IMR-90 (cell line): ENCODE measurements at regions not wholly inside any gene's neighbourhood (a gene's known extent, or its start where the extent isn't known, plus 50 kb on each side); places are given as distances from the start of the nearest gene placed in this dataset.

Source experiments
- ATAC-seq: fragments of 200-7000 bp; cut with Tn5 transposase; 2 replicates; pipeline ENCODE4 v1.9.1; 2020; ENCODE audit warnings: low read depth, mild to moderate bottlenecking, moderate library complexity
- BruUV-seq: library from RNA; stranded (reverse); fragments of 400-500 nt; replicated peaks from 2 replicates; lab custom pipeline; 2021; lab: Mats Ljungman, UMichigan
- CTCF ChIA-PET: fragments of 300-600 bp; formaldehyde crosslinking; extraction: SDS; loops from one replicate; lab custom pipeline; 2021; ENCODE audit warnings: antibody characterized with exemption; lab: Yijun Ruan, JAX
- POLR2A ChIA-PET: fragments of 300-600 bp; sonication (Branson Sonifier 250); formaldehyde crosslinking; loops from one replicate; lab custom pipeline; 2022; ENCODE audit warnings: antibody characterized with exemption; ENCODE audit not compliant: unreplicated experiment; lab: Charles Lee
- DNase-seq: peaks from one replicate; pipeline ENCODE4 v3.0.0; 2013
- H2AFZ ChIP-seq: replicated peaks from 2 replicates; pipeline ENCODE3; 2013; ENCODE audit warnings: low read length, mild to moderate bottlenecking; ENCODE audit not compliant: poor library complexity
- H2AK5ac ChIP-seq: 2 replicates; pipeline ENCODE4 v1.6.1; 2013; ENCODE audit warnings: low read depth, low read length, inconsistent platforms
- H2AK9ac ChIP-seq: replicated peaks from 2 replicates; pipeline ENCODE3; 2013; ENCODE audit warnings: mild to moderate bottlenecking, low read depth, low read length, moderate library complexity; ENCODE audit not compliant: poor library complexity
- H2BK120ac ChIP-seq: 2 replicates; pipeline ENCODE4 v1.6.1; 2013; ENCODE audit warnings: low read depth, low read length, inconsistent platforms
- H2BK15ac ChIP-seq: 3 replicates; pipeline ENCODE4 v1.6.1; 2013; ENCODE audit warnings: low read depth, low read length, inconsistent platforms
- H2BK20ac ChIP-seq: 2 replicates; pipeline ENCODE4 v1.6.1; 2013; ENCODE audit warnings: low read depth, mild to moderate bottlenecking, inconsistent platforms, low read length, moderate library complexity
- H2BK5ac ChIP-seq: 2 replicates; pipeline ENCODE4 v1.6.1; 2013; ENCODE audit warnings: mild to moderate bottlenecking, low read depth, low read length, inconsistent platforms; ENCODE audit not compliant: poor library complexity, severe bottlenecking
- H3K14ac ChIP-seq: replicated peaks from 2 replicates; pipeline ENCODE4 v1.6.1; 2013; ENCODE audit warnings: low read depth, low read length, inconsistent platforms
- H3K18ac ChIP-seq: 2 replicates; pipeline ENCODE4 v1.6.1; 2013; ENCODE audit warnings: low read depth, low read length, control low read depth
- H3K23ac ChIP-seq: 2 replicates; pipeline ENCODE4 v1.6.1; 2013; ENCODE audit warnings: low read depth, low read length, inconsistent platforms
- H3K27ac ChIP-seq: 2 replicates; pipeline ENCODE4 v1.5.1; 2013; ENCODE audit warnings: mild to moderate bottlenecking, control low read depth, low read length; ENCODE audit not compliant: insufficient read depth
- H3K27me3 ChIP-seq: 2 replicates; pipeline ENCODE4 v1.6.1; 2013; ENCODE audit warnings: low read length; ENCODE audit not compliant: control insufficient read depth, insufficient read depth
- H3K36me3 ChIP-seq: 2 replicates; pipeline ENCODE4 v1.6.1; 2013; ENCODE audit warnings: low read length, mixed read lengths; ENCODE audit not compliant: control insufficient read depth, insufficient read depth
- H3K4ac ChIP-seq: 2 replicates; pipeline ENCODE4 v1.6.1; 2013; ENCODE audit warnings: low read depth, low read length, inconsistent platforms
- H3K4me1 ChIP-seq: 2 replicates; pipeline ENCODE4 v1.6.1; 2013; ENCODE audit warnings: low read length, mixed read lengths; ENCODE audit not compliant: control insufficient read depth, insufficient read depth
- H3K4me2 ChIP-seq: 2 replicates; pipeline ENCODE4 v1.6.1; 2013; ENCODE audit warnings: low read depth, mild to moderate bottlenecking, control low read depth, low read length, moderate library complexity
- H3K4me3 ChIP-seq: 2 replicates; pipeline ENCODE4 v1.5.1; 2013; ENCODE audit warnings: low read depth, mild to moderate bottlenecking, control low read depth, low read length, moderate library complexity; ENCODE audit not compliant: insufficient read depth
- H3K56ac ChIP-seq: 2 replicates; pipeline ENCODE4 v1.6.1; 2013; ENCODE audit warnings: low read length, inconsistent platforms; ENCODE audit not compliant: insufficient read depth; ENCODE audit errors: extremely low read depth
- H3K79me1 ChIP-seq, 2 experiments: 2 replicates each; pipeline ENCODE4 v1.6.1; 2013; ENCODE audit warnings: low read length in 2 of 2, inconsistent platforms in 1 of 2, low read depth in 1 of 2
- H3K9ac ChIP-seq: 2 replicates; pipeline ENCODE4 v1.6.1; 2013; ENCODE audit warnings: low read depth, low read length, control low read depth
- H3K9me1 ChIP-seq: 2 replicates; pipeline ENCODE4 v1.6.1; 2013; ENCODE audit warnings: low read length, inconsistent platforms; ENCODE audit not compliant: insufficient read depth
- H3K9me3 ChIP-seq: 2 replicates; pipeline ENCODE4 v1.6.1; 2013; ENCODE audit warnings: low read length; ENCODE audit not compliant: control insufficient read depth, insufficient read depth
- H4K20me1 ChIP-seq: 2 replicates; pipeline ENCODE4 v1.6.1; 2013; ENCODE audit warnings: low read length, inconsistent platforms; ENCODE audit not compliant: insufficient read depth
- H4K5ac ChIP-seq: 2 replicates; pipeline ENCODE4 v1.6.1; 2013; ENCODE audit warnings: mild to moderate bottlenecking, low read depth, low read length, control low read depth
- H4K8ac ChIP-seq, 2 experiments: 2 replicates each; pipeline ENCODE4 v1.6.1; 2013; ENCODE audit warnings: low read depth in 2 of 2, low read length in 2 of 2, control low read depth in 1 of 2, inconsistent platforms in 1 of 2
- H4K91ac ChIP-seq: 2 replicates; pipeline ENCODE4 v1.6.1; 2013; ENCODE audit warnings: low read depth, low read length, inconsistent platforms; ENCODE audit not compliant: insufficient read depth
- BHLHE40 ChIP-seq: fragments of 150-350 bp; IDR thresholded peaks from 2 replicates; pipeline ENCODE4 v1.6.1; 2016; ENCODE audit warnings: mild to moderate bottlenecking, low read depth, low read length
- FOS ChIP-seq: fragments of 150-350 bp; IDR thresholded peaks from 2 replicates; pipeline ENCODE4 v1.6.1; 2016; ENCODE audit warnings: low read depth, low read length
- MAZ ChIP-seq: IDR thresholded peaks from 2 replicates; pipeline ENCODE4 v1.6.1; 2012; ENCODE audit warnings: low read depth, mild to moderate bottlenecking, low read length, improper control_type of control experiment, moderate library complexity, borderline replicate concordance
- MXI1 ChIP-seq: IDR thresholded peaks from 2 replicates; pipeline ENCODE4 v1.6.1; 2012; ENCODE audit warnings: low read depth, mild to moderate bottlenecking, low read length, moderate library complexity, borderline replicate concordance
- NFE2L2 ChIP-seq: fragments of 150-350 bp; IDR thresholded peaks from 2 replicates; pipeline ENCODE4 v1.6.1; 2016; ENCODE audit warnings: low read depth, mild to moderate bottlenecking, low read length
- USF2 ChIP-seq: fragments of 150-350 bp; IDR thresholded peaks from 2 replicates; pipeline ENCODE4 v1.6.1; 2017; ENCODE audit warnings: mild to moderate bottlenecking, antibody characterized with exemption, low read length, low read depth
- WGBS, 2 experiments: methylation state at CpG; one replicate each; pipeline versions ENCODE4 v1.1.5 to v1.1.7; 2013; ENCODE audit warnings: missing lambda C conversion rate in 2 of 2; ENCODE audit not compliant: insufficient read length in 1 of 2; ENCODE audit errors: extremely low coverage in 2 of 2; 5-methylcytosine and 5-hydroxymethylcytosine counted together
- dilution Hi-C: fragments of 300-500 bp; cut with HindIII; formaldehyde crosslinking; loops from one replicate; pipeline ENCODE4 v1.14.3; 2018; ENCODE audit warnings: low sequenced_read_pairs; ENCODE audit not compliant: unreplicated experiment
- in situ Hi-C: fragments of 300-500 bp; cut with MboI; formaldehyde crosslinking; loops from 3 replicates; pipeline ENCODE4 v1.14.3; 2019; ENCODE audit warnings: low sequenced_read_pairs, inconsistent platforms, mixed read lengths
- intact Hi-C: fragments of 100-400 bp; cut with micrococcal nuclease; formaldehyde crosslinking; loops from 2 replicates; pipeline ENCODE4 v1.10.0; 2022

DNA sequence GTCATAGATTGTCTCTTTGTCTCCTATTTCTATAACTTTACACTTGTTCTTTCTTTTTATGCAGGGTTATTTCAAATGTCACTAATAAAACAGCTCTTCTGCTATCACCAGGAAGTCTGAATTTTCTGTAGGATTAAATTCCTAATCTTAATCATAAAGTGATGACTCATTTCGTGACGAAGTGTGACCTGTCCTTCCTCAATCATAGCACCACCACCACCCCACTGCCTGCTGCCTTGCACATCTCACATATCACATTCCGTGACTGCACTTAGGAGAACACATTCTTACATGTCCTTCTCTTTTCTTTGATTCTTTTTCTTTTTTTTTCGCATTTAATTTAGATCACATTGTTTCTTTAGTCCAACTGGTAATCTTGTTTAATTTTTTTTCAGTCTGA, 57.7 kb upstream of the UGT2B7 start:
- H2AFZ ChIP-seq, result no peak overlapping the region
- H3K36me3 ChIP-seq, result no peaks in the 10 kb centered on the region
- H3K9me1 ChIP-seq, result no peaks in the 10 kb centered on the region
- H3K27ac ChIP-seq, result no peak overlapping the region
- DNase-seq (peak; percentile 63), ATAC-seq (no peak)
- no peak overlapping the region for H2BK120ac ChIP-seq
- H3K4me2 ChIP-seq, result no peak overlapping the region
- WGBS, 2 experiments, result no CpG with 5 or more reads among the region's 4 CpGs
- H2BK5ac ChIP-seq, result peak overlapping the region; percentile 36
- H3K27me3 ChIP-seq, result no peaks in the 10 kb centered on the region
- H2BK20ac ChIP-seq, result no peak overlapping the region
- no peaks in the 10 kb centered on the region for H3K9me3 ChIP-seq
- in situ Hi-C loops, result no loop called here
- H3K56ac ChIP-seq, result no peak overlapping the region
- no peak overlapping the region for H3K4me3 ChIP-seq
- POLR2A ChIA-PET, result interaction anchor here (0.7 kb wide), 1 partner anchor 9 kb away, joined by 3 read pairs; no protein-coding TSS in a partner anchor
- no peaks in the 10 kb centered on the region for H4K20me1 ChIP-seq
- H3K14ac ChIP-seq, result no peak overlapping the region
- no peak overlapping the region for H4K91ac ChIP-seq
- no peak overlapping the region for H3K18ac ChIP-seq
- no peaks in the 10 kb centered on the region for H3K79me1 ChIP-seq
- dilution Hi-C loops, result no loop called here
- no peak overlapping the region for H3K4ac ChIP-seq
- no TSS peak for BruUV-seq
- no peak overlapping the region for H4K8ac ChIP-seq
- no peak overlapping the region for H2AK9ac ChIP-seq
- H4K5ac ChIP-seq, result no peak overlapping the region
- TF ChIP-seq MXI1 (no peak), FOS (peak; percentile 69), NFE2L2 (no peak), BHLHE40 (peak; percentile 48), USF2 (no peak), MAZ (no peak)
- no peaks in the 10 kb centered on the region for H3K4me1 ChIP-seq
- CTCF ChIA-PET, result no interaction called here
- intact Hi-C loops, result no loop called here
- H3K23ac ChIP-seq, result no peak overlapping the region
- H3K9ac ChIP-seq, result no peak overlapping the region
- H2AK5ac ChIP-seq, result no peak overlapping the region
- no peak overlapping the region for H2BK15ac ChIP-seq
